B cell (primary cell): ENCODE measurements at regions not wholly inside any gene's neighbourhood (a gene's known extent, or its start where the extent isn't known, plus 50 kb on each side); places are given as distances from the start of the nearest gene placed in this dataset.

Experiments used
- ATAC-seq: fragments of 200-7000 bp; cut with Tn5 transposase; one replicate; pipeline ENCODE4 v1.10.0; 2021; ENCODE audit warnings: low read depth, mild to moderate bottlenecking, moderate number of reproducible peaks, moderate library complexity
- CTCF ChIA-PET: fragments of 350-600 bp; sonication (Branson Sonifier 250); formaldehyde crosslinking; loops from one replicate; lab custom pipeline; 2021; ENCODE audit warnings: antibody characterized with exemption, inconsistent platforms; lab: Charles Lee
- POLR2A ChIA-PET: fragments of 350-600 bp; sonication (Branson Sonifier 250); formaldehyde crosslinking; loops from one replicate; lab custom pipeline; 2021; ENCODE audit warnings: antibody characterized with exemption; lab: Charles Lee
- DNase-seq: peaks from one replicate; pipeline ENCODE4 v3.0.0; 2013
- H2AFZ ChIP-seq: 2 replicates; pipeline ENCODE4 v1.6.1; 2012; ENCODE audit warnings: mild to moderate bottlenecking, low read depth, low read length; ENCODE audit not compliant: insufficient read depth, poor library complexity, severe bottlenecking
- H3K27ac ChIP-seq, 2 donors: 1 replicate in 1 of 2; 2 replicates in 1 of 2; pipeline ENCODE4 v1.5.1; 2012 to 2013; ENCODE audit warnings: low read length in 2 of 2, mild to moderate bottlenecking in 2 of 2, moderate library complexity in 1 of 2
- H3K27me3 ChIP-seq, 4 experiments: fragments of 200-600 bp in 1 of 4; sonication (generic) in 1 of 4; replicated peaks in 1 of 4; 1 replicate in 2 of 4; 2 replicates in 2 of 4; pipeline versions ENCODE4 v1.6.1 to v1.7.0; 2013 to 2016; ENCODE audit warnings: low read length in 3 of 4, mild to moderate bottlenecking in 2 of 4, mixed read lengths in 1 of 4, moderate library complexity in 1 of 4; ENCODE audit not compliant: insufficient read depth in 4 of 4, control insufficient read depth in 3 of 4; ENCODE audit errors: control extremely low read depth in 1 of 4
- H3K36me3 ChIP-seq, 2 experiments: replicated peaks in 1 of 2; 1 replicate in 1 of 2; 2 replicates in 1 of 2; pipeline versions ENCODE4 v1.6.1 to v1.7.1; 2013; ENCODE audit warnings: low read length in 1 of 2; ENCODE audit not compliant: insufficient read depth in 2 of 2, control insufficient read depth in 1 of 2; ENCODE audit errors: control extremely low read depth in 1 of 2, extremely low read depth in 1 of 2
- H3K4me1 ChIP-seq, 2 donors: fragments of 200-600 bp in 1 of 2; sonication (generic) in 1 of 2; 1 replicate in 1 of 2; 2 replicates in 1 of 2; pipeline versions ENCODE4 v1.5.1 to v1.6.1; 2013 to 2017; ENCODE audit warnings: low read length in 2 of 2; ENCODE audit not compliant: control insufficient read depth in 2 of 2, insufficient read depth in 2 of 2
- H3K4me2 ChIP-seq: replicated peaks from 2 replicates; pipeline ENCODE3; 2012; ENCODE audit warnings: mild to moderate bottlenecking, low read depth, low read length; ENCODE audit not compliant: poor library complexity, severe bottlenecking
- H3K4me3 ChIP-seq, 5 experiments: fragments of 200-600 bp in 1 of 5; sonication (generic) in 1 of 5; 1 replicate in 3 of 5; 2 replicates in 2 of 5; pipeline versions ENCODE4 v1.5.1 to v1.7.0; 2011 to 2016; ENCODE audit warnings: low read length in 4 of 5, mild to moderate bottlenecking in 4 of 5, low read depth in 2 of 5, control low read depth in 1 of 5, moderate library complexity in 1 of 5; ENCODE audit not compliant: insufficient read depth in 1 of 5; ENCODE audit errors: control extremely low read depth in 1 of 5, extremely low read depth in 1 of 5
- H3K79me2 ChIP-seq: fragments of 200-600 bp; sonication (generic); one replicate; pipeline ENCODE4 v1.6.0; 2016; ENCODE audit warnings: low read length; ENCODE audit not compliant: control insufficient read depth, insufficient read depth
- H3K9ac ChIP-seq: fragments of 200-600 bp; sonication (generic); 2 replicates; pipeline ENCODE4 v1.6.1; 2017; ENCODE audit warnings: mild to moderate bottlenecking, low read length, moderate library complexity
- H3K9me3 ChIP-seq, 3 donors: one replicate each; pipeline versions ENCODE4 v1.6.1 to v1.7.1; 2013; ENCODE audit warnings: low read length in 2 of 3; ENCODE audit not compliant: control insufficient read depth in 2 of 3, insufficient read depth in 1 of 3; ENCODE audit errors: control extremely low read depth in 1 of 3
- H4K20me1 ChIP-seq: 2 replicates; pipeline ENCODE4 v1.6.0; 2012; ENCODE audit warnings: mild to moderate bottlenecking, low read length; ENCODE audit not compliant: insufficient read depth, control insufficient read depth, poor library complexity, severe bottlenecking
- H3K27ac Mint-ChIP-seq: one replicate; pipeline ENCODE4 v1.8.0; 2021; ENCODE audit warnings: mixed read lengths
- H3K27me3 Mint-ChIP-seq: one replicate; pipeline ENCODE4 v1.8.0; 2021; ENCODE audit warnings: mixed read lengths
- H3K4me1 Mint-ChIP-seq: one replicate; pipeline ENCODE4 v1.8.0; 2021; ENCODE audit warnings: mixed read lengths
- H3K4me3 Mint-ChIP-seq: one replicate; pipeline ENCODE4 v1.8.0; 2021; ENCODE audit warnings: mixed read lengths
- H3K9me3 Mint-ChIP-seq: one replicate; pipeline ENCODE4 v1.8.0; 2022; ENCODE audit warnings: mixed read lengths; ENCODE audit not compliant: insufficient read depth
- EZH2 ChIP-seq: IDR thresholded peaks from 2 replicates; pipeline ENCODE4 v1.6.1; 2012; ENCODE audit warnings: borderline replicate concordance, low read depth, mild to moderate bottlenecking, moderate library complexity, low read length; ENCODE audit not compliant: insufficient read depth, poor library complexity, severe bottlenecking
- WGBS: methylation state at CpG from one replicate; pipeline ENCODE4 v1.1.5; 2013; ENCODE audit warnings: missing lambda C conversion rate; ENCODE audit not compliant: insufficient coverage; 5-methylcytosine and 5-hydroxymethylcytosine counted together
- intact Hi-C: fragments of 100-400 bp; cut with micrococcal nuclease; formaldehyde crosslinking; loops from one replicate; pipeline ENCODE4 v1.10.0; 2022
- TF ChIP-seq, protein P1 (sequence below): fragments of 200-600 bp; IDR thresholded peaks from one replicate; pipeline ENCODE4 v1.8.0; 2022; ENCODE audit warnings: antibody characterized with exemption, mild to moderate bottlenecking

DNA sequence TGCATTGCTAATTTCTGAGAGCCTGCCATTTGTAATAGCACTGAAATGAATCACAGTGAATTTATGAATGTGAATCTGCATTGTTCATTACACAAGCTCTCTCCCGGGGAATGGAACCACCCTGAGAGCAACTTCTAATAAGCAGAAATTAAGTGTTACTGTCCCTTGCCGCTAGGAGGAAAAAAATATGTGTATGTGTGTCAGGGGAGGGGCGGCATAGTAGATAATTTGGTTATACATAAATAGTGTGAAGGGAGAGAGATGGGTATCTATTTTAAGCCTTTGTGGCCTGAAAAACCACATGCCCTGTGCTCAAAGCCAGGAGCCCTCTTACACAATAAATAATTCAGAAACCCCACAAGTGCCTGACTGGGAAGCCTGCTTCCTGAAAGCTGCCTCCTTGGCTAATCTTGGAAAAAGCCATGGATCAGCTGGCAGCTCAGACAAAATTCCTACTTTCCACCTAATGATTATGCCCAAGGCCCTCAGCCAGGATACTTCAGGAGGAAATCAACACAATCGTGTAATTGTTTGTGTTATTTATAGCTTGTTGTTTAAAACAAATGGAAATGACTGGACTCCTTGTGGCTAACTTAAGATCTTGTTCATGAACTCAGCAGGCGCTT, 366.2 kb upstream of the KITLG start:
- Histone ChIP-seq H3K4me3 (no peak overlapping the region), H3K27ac (no peak overlapping the region), H3K36me3 (no peaks in the 10 kb centered on the region), H3K79me2 (no peaks in the 10 kb centered on the region), H3K27me3 (no peaks in the 10 kb centered on the region), H4K20me1 (no peaks in the 10 kb centered on the region), H3K9me3 (no peaks in the 10 kb centered on the region), H3K4me2 (no peak overlapping the region), H3K4me1 (no peaks in the 10 kb centered on the region), H3K9ac (no peak overlapping the region), H2AFZ (no peak overlapping the region)
- no peak for DNase-seq
- POLR2A ChIA-PET: no interaction called here
- no peak overlapping the region for H3K4me3 Mint-ChIP-seq
- H3K27me3 Mint-ChIP-seq: peaks cover 8% of the 10 kb centered on the region
- intact Hi-C loops: no loop called here
- H3K9me3 Mint-ChIP-seq: no peaks in the 10 kb centered on the region
- CTCF ChIA-PET: no interaction called here
- TF ChIP-seq EZH2: no peak
- TF ChIP-seq, protein P1, sequence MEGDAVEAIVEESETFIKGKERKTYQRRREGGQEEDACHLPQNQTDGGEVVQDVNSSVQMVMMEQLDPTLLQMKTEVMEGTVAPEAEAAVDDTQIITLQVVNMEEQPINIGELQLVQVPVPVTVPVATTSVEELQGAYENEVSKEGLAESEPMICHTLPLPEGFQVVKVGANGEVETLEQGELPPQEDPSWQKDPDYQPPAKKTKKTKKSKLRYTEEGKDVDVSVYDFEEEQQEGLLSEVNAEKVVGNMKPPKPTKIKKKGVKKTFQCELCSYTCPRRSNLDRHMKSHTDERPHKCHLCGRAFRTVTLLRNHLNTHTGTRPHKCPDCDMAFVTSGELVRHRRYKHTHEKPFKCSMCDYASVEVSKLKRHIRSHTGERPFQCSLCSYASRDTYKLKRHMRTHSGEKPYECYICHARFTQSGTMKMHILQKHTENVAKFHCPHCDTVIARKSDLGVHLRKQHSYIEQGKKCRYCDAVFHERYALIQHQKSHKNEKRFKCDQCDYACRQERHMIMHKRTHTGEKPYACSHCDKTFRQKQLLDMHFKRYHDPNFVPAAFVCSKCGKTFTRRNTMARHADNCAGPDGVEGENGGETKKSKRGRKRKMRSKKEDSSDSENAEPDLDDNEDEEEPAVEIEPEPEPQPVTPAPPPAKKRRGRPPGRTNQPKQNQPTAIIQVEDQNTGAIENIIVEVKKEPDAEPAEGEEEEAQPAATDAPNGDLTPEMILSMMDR: no peak
- no peaks in the 10 kb centered on the region for H3K4me1 Mint-ChIP-seq
- 30% methylated on average over 3 of the region's 5 CpGs for WGBS
- no peak for ATAC-seq
- H3K27ac Mint-ChIP-seq: no peak overlapping the region

- intact Hi-C loops: no loop called here
- ATAC-seq (no peak), DNase-seq (no peak)
- Histone ChIP-seq H2AFZ (no peak overlapping the region), H3K4me2 (no peak overlapping the region), H4K20me1 (no peaks in the 10 kb centered on the region), H3K9ac (no peak overlapping the region), H3K4me1 (no peaks in the 10 kb centered on the region), H3K27me3 (no peaks in the 10 kb centered on the region), H3K4me3 (no peak overlapping the region), H3K9me3 (no peaks in the 10 kb centered on the region), H3K36me3 (no peaks in the 10 kb centered on the region), H3K27ac (no peak overlapping the region), H3K79me2 (no peaks in the 10 kb centered on the region)
- Mint-ChIP-seq H3K4me3 (no peak overlapping the region), H3K4me1 (no peaks in the 10 kb centered on the region), H3K27me3 (peaks cover 8% of the 10 kb centered on the region), H3K27ac (no peak overlapping the region), H3K9me3 (no peaks in the 10 kb centered on the region)
- 83% methylated on average over 3 of the region's 3 CpGs for WGBS
- CTCF ChIA-PET: no interaction called here
- POLR2A ChIA-PET: no interaction called here
- TF ChIP-seq, protein P1: no peak
- TF ChIP-seq EZH2: no peak
Measured at GRCh38 chr12:88945051-88945732, 364.9 kb upstream of the KITLG start.
